ENCODE measurements at regions not wholly inside any gene's neighbourhood (a gene's known extent, or its start where the extent isn't known, plus 50 kb on each side); places are given as distances from the start of the nearest gene placed in this dataset.

DNA sequence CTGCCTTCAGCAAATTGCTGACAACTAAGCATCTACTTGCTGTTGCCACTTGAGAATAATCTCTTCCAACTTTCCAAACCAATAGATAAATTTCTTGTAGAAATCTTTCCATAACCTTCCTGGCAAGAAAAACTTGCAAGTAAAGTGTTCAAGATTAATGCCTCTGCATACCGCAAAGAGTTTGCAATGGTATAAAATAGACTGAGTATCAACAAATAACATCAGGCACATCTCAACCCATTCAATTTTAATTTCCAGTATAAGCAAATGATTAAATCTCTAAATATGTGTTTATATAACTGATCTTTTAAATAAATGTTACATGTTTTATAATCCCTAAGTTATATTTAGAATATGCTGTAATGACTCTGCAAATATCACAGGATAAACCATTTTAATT lies 275.2 kb upstream of the AGA start:
- Mint-ChIP-seq H3K4me1 (ENCODE audit: unreplicated experiment) (no peaks in the 10 kb centered on the region), H3K36me3 (ENCODE audit: unreplicated experiment) (no peaks in the 10 kb centered on the region), H3K27me3 (ENCODE audit: unreplicated experiment) (no peaks in the 10 kb centered on the region), H3K4me3 (ENCODE audit: unreplicated experiment) (no peak overlapping the region), H3K27ac (ENCODE audit: unreplicated experiment) (no peak overlapping the region), H3K9me3 (ENCODE audit: unreplicated experiment) (no peaks in the 10 kb centered on the region)
- DNase-seq (ENCODE audit: extremely low spot score, unreplicated experiment) = no peak
- TF ChIP-seq, protein P1, sequence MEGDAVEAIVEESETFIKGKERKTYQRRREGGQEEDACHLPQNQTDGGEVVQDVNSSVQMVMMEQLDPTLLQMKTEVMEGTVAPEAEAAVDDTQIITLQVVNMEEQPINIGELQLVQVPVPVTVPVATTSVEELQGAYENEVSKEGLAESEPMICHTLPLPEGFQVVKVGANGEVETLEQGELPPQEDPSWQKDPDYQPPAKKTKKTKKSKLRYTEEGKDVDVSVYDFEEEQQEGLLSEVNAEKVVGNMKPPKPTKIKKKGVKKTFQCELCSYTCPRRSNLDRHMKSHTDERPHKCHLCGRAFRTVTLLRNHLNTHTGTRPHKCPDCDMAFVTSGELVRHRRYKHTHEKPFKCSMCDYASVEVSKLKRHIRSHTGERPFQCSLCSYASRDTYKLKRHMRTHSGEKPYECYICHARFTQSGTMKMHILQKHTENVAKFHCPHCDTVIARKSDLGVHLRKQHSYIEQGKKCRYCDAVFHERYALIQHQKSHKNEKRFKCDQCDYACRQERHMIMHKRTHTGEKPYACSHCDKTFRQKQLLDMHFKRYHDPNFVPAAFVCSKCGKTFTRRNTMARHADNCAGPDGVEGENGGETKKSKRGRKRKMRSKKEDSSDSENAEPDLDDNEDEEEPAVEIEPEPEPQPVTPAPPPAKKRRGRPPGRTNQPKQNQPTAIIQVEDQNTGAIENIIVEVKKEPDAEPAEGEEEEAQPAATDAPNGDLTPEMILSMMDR (IDR thresholded peaks at IDR 0.05) = no peak

DNA sequence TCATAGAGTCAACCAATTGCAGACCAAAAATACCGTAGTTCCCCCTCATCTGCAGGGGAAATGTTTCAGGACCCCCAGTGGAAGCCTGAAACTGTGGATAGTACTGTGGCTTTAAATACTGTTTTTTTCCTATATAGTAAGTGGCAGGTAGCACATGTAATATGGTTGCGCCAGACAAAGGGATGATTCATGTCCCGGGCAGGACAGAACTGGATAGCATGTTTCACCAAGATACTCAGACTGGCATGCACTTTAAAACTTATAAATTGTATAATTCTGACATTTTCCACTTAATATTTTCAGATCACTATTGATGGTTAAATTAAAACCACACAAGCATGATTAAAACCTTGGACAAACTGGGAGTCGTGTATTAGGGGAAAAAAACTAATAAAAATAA lies 276.3 kb upstream of the AGA start:
- Mint-ChIP-seq H3K9me3 (ENCODE audit: unreplicated experiment) (no peaks in the 10 kb centered on the region), H3K4me1 (ENCODE audit: unreplicated experiment) (no peaks in the 10 kb centered on the region), H3K4me3 (ENCODE audit: unreplicated experiment) (no peak overlapping the region), H3K27me3 (ENCODE audit: unreplicated experiment) (no peaks in the 10 kb centered on the region), H3K36me3 (ENCODE audit: unreplicated experiment) (no peaks in the 10 kb centered on the region), H3K27ac (ENCODE audit: unreplicated experiment) (no peak overlapping the region)
- no peak for DNase-seq (ENCODE audit: extremely low spot score, unreplicated experiment)
- TF ChIP-seq, protein P1 (IDR thresholded peaks at IDR 0.05) = no peak

DNA sequence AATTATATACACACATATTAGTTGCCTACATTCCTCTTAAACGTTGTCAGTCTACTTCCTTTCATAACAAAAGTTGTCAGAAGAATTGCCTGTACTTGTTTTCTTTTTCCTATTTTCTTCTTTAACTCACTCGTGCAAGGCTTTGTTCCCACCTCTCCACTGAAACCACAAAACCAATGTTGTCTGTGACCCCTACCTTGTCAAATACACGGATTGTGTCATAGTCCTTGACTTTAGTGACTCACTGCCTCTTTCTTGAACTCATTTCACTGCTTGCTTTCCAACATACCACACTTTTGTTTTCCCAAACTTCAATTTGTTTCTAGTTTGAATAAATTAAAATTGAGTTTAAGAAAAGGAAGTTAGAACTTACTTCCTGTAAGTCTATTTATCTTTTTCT lies 283.9 kb upstream of the AGA start:
- H3K4me3 Mint-ChIP-seq (ENCODE audit: unreplicated experiment) = no peak overlapping the region
- TF ChIP-seq, protein P1 (IDR thresholded peaks at IDR 0.05) = no peak
- no peak for DNase-seq (ENCODE audit: extremely low spot score, unreplicated experiment)
- H3K4me1 Mint-ChIP-seq (ENCODE audit: unreplicated experiment) = no peaks in the 10 kb centered on the region
- H3K36me3 Mint-ChIP-seq (ENCODE audit: unreplicated experiment) = no peaks in the 10 kb centered on the region
- no peak overlapping the region for H3K27ac Mint-ChIP-seq (ENCODE audit: unreplicated experiment)
- no peaks in the 10 kb centered on the region for H3K27me3 Mint-ChIP-seq (ENCODE audit: unreplicated experiment)
- H3K9me3 Mint-ChIP-seq (ENCODE audit: unreplicated experiment) = no peaks in the 10 kb centered on the region

DNA sequence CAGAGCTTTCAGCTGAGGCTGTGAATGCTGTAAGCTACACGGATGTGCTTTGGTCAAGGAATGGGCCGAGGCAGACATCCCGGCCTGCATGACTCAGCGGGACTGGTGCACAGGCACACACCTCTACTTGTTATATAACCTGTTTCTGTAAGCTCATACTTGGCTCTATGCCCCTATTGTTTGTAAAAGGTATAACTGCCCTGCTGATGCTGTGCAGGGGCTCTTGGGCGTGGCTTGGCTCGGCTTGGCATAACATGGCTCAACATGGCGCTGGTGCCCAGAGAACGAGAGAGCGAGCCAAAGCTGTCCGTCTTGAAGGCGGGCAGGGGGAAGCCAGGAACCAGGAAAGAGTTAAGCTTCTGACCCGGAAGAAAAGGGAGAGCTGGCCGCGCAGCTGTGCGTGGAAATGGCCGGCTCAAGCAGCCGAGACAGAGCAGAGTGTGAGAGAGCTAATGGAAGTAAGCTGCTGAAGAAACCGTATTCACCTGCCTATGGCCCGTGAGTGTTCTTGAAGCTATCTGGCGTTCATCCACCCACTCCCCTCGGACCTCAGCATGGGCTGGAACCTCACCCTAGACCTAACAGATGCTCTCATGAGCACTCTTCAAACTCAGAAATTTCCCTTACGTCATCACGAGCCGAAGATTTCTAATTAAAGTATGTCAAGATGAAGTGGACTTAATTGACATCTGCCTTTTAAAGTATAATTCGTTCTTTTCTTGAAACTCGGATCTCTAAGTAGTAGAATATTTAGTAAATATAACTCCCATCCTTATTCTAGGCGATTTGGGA lies 286.3 kb upstream of the AGA start:
- TF ChIP-seq, protein P1 (IDR thresholded peaks at IDR 0.05) = no peak
- Mint-ChIP-seq H3K27ac (ENCODE audit: unreplicated experiment) (no peak overlapping the region), H3K4me1 (ENCODE audit: unreplicated experiment) (no peaks in the 10 kb centered on the region), H3K4me3 (ENCODE audit: unreplicated experiment) (no peak overlapping the region), H3K9me3 (ENCODE audit: unreplicated experiment) (no peaks in the 10 kb centered on the region), H3K27me3 (ENCODE audit: unreplicated experiment) (no peaks in the 10 kb centered on the region), H3K36me3 (ENCODE audit: unreplicated experiment) (no peaks in the 10 kb centered on the region)
- DNase-seq (ENCODE audit: extremely low spot score, unreplicated experiment) = no peak

DNA sequence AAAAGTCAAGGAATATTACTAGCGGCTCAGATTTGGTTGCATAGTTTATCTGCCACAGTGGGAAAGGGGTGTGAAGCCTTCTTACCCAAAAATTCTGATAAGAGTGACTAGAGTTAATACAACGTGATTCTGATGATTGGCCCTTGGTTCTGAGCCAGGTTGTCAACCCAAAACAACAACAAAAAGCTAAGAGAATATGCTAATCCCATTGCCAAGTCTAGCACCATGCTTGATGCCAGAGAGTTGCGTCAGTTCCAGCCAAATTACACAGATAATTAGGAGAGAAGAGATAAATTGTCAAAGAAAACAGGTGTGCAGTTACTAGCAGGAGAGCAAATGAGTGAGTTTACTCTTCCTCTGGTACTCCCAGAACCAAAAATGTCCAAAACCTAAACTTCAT lies 287.4 kb upstream of the AGA start:
- H3K27me3 Mint-ChIP-seq (ENCODE audit: unreplicated experiment) = no peaks in the 10 kb centered on the region
- no peak overlapping the region for H3K27ac Mint-ChIP-seq (ENCODE audit: unreplicated experiment)
- no peak overlapping the region for H3K4me3 Mint-ChIP-seq (ENCODE audit: unreplicated experiment)
- TF ChIP-seq, protein P1 (IDR thresholded peaks at IDR 0.05) = no peak
- no peaks in the 10 kb centered on the region for H3K4me1 Mint-ChIP-seq (ENCODE audit: unreplicated experiment)
- H3K9me3 Mint-ChIP-seq (ENCODE audit: unreplicated experiment) = no peaks in the 10 kb centered on the region
- DNase-seq (ENCODE audit: extremely low spot score, unreplicated experiment) = no peak
- no peaks in the 10 kb centered on the region for H3K36me3 Mint-ChIP-seq (ENCODE audit: unreplicated experiment)

Measured in osteocyte (in vitro differentiated cells).